ENCODE measurements at regions not wholly inside any gene's neighbourhood (a gene's known extent, or its start where the extent isn't known, plus 50 kb on each side); places are given as distances from the start of the nearest gene placed in this dataset.
"Not testable (repeated sequence)": the region's sequence is repeated elsewhere in the genome, so short reads cannot be mapped to it uniquely, and the experiment has no call there.

DNA sequence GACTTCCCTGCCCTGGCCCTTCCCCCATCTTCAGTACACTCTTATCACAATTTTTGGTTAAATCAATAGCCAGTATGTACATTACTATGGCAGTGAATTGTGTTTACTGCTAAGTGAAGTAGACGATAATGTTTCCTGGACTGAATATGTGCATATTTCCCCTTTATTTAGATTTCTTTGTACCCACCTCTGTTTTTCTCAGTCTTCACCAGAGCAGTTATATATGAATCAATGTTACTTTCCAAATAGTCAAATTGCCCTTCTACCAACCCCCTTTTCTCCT is 97.1 kb upstream of the HS6ST1 start:
- H3K79me2 ChIP-seq (ENCODE audit: low read depth), result no peaks in the 10 kb centered on the region
- no peaks in the 10 kb centered on the region for H3F3A ChIP-seq (ENCODE audit: insufficient read depth, low read depth)
- no peaks in the 10 kb centered on the region; the same call in 1 of the 2 replicates for H3K9me3 ChIP-seq (ENCODE audit: insufficient read depth, low read depth)
- H3K4me1 ChIP-seq (replicated peaks; ENCODE audit: insufficient read depth), result 0 out of 2 replicates have a peak, but pooled peaks cover 6% of the 10 kb centered on the region
- BruUV-seq (replicated peaks), result no TSS peak
- H2AFZ ChIP-seq, result no peak overlapping the region; the same call in 1 of the 2 replicates
- H4K20me1 ChIP-seq (ENCODE audit: insufficient read depth), result no peaks in the 10 kb centered on the region
- no peak for DNase-seq
- no peaks in the 10 kb centered on the region for H3K27me3 ChIP-seq (ENCODE audit: insufficient read depth, low read depth)
- ChIA-PET CTCF (no interaction called here), POLR2A (ENCODE audit: unreplicated experiment) (no interaction called here)
- intact Hi-C loops (cut with micrococcal nuclease; ENCODE audit: unreplicated experiment), result no loop called here
- no peak overlapping the region for H3K4me2 ChIP-seq
- H3K36me3 ChIP-seq (ENCODE audit: low read depth), result no peaks in the 10 kb centered on the region
- no peak overlapping the region for H3K4me3 ChIP-seq
- no peaks in the 10 kb centered on the region for H3K9me2 ChIP-seq (ENCODE audit: insufficient read depth)
- TF ChIP-seq, protein P1, sequence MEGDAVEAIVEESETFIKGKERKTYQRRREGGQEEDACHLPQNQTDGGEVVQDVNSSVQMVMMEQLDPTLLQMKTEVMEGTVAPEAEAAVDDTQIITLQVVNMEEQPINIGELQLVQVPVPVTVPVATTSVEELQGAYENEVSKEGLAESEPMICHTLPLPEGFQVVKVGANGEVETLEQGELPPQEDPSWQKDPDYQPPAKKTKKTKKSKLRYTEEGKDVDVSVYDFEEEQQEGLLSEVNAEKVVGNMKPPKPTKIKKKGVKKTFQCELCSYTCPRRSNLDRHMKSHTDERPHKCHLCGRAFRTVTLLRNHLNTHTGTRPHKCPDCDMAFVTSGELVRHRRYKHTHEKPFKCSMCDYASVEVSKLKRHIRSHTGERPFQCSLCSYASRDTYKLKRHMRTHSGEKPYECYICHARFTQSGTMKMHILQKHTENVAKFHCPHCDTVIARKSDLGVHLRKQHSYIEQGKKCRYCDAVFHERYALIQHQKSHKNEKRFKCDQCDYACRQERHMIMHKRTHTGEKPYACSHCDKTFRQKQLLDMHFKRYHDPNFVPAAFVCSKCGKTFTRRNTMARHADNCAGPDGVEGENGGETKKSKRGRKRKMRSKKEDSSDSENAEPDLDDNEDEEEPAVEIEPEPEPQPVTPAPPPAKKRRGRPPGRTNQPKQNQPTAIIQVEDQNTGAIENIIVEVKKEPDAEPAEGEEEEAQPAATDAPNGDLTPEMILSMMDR (conservative IDR thresholded peaks at IDR 0.05), result no peak
- TF ChIP-seq EZH2 (IDR thresholded peaks at IDR 0.05; ENCODE audit: low read depth), result no peak
- no peak overlapping the region for H3K27ac ChIP-seq

DNA sequence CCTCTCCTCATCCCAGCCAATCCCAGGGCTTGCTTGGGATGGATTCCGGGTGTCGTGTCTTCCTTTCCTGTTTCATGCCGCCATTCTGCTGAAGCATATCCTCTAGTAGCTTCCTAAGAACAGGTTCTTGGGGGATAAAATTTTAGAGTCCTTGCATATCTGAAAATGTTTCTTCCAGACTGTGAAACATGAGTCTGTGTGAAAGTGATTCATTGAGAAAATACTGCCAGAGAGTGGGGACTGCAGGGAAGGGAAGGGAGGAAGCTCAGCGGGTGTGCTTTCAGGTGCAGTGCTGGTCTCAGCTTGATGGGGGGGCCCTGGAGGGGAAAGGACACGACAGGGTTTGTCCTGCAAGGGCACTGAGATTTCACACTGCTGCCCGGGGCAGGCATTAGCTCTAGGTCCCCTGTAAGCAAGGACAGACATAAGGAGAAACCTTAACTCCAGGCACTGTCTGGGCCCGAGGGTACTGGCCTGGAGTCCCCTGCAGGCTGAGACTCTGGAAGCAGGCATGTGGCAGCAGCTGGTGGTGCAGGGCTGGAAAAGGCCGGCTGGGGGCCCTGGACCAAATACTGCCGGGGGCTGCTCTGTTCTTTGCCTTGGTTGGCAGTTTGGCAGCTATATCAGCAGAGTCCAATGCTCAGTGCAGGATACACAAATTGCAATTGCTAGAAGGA is 97.6 kb upstream of the HS6ST1 start:
- H3K4me1 ChIP-seq (replicated peaks; ENCODE audit: insufficient read depth), result peaks cover 6% of the 10 kb centered on the region; the same call in 1 of the 2 replicates
- no peaks in the 10 kb centered on the region for H3K27me3 ChIP-seq (ENCODE audit: insufficient read depth, low read depth)
- H3K79me2 ChIP-seq (ENCODE audit: low read depth), result no peaks in the 10 kb centered on the region
- POLR2A ChIA-PET (ENCODE audit: unreplicated experiment), result no interaction called here
- no TSS peak for BruUV-seq (replicated peaks)
- H3K4me3 ChIP-seq, result no peak overlapping the region
- H3K9me3 ChIP-seq (ENCODE audit: insufficient read depth, low read depth), result no peaks in the 10 kb centered on the region; the same call in 1 of the 2 replicates
- H3K36me3 ChIP-seq (ENCODE audit: low read depth), result no peaks in the 10 kb centered on the region
- no peak for DNase-seq
- TF ChIP-seq EZH2 (IDR thresholded peaks at IDR 0.05; ENCODE audit: low read depth), result no peak
- intact Hi-C loops (cut with micrococcal nuclease; ENCODE audit: unreplicated experiment), result no loop called here
- H3K4me2 ChIP-seq, result no peak overlapping the region
- H3K27ac ChIP-seq, result no peak overlapping the region
- CTCF ChIA-PET, result no interaction called here
- no peaks in the 10 kb centered on the region for H3K9me2 ChIP-seq (ENCODE audit: insufficient read depth)
- no peak overlapping the region for H2AFZ ChIP-seq
- H3F3A ChIP-seq (ENCODE audit: insufficient read depth, low read depth), result 0 out of 2 replicates have a peak, but pooled peaks cover under 1% of the 10 kb centered on the region
- H4K20me1 ChIP-seq (ENCODE audit: insufficient read depth), result no peaks in the 10 kb centered on the region

DNA sequence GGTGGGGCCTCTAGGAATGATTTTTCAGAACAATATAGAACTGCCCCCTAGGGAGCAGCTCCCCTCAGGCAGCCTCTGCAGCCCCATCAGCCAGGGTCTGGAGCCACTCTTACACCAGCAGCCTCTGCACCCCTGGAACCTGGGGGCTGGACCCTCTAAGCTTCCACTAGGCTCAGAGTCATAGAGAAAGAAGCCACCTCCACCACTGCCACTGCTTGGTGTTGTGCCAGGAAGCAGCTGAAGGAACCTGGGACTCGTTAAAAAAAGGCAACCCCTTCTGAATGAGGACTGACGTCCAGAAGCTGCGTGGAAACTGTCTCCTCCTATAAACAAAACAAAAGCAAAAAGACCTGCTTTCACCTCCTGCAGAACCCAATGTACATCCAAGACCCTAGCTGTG is 98.1 kb upstream of the HS6ST1 start:
- POLR2A ChIA-PET (ENCODE audit: unreplicated experiment), result no interaction called here
- no TSS peak for BruUV-seq (replicated peaks)

DNA sequence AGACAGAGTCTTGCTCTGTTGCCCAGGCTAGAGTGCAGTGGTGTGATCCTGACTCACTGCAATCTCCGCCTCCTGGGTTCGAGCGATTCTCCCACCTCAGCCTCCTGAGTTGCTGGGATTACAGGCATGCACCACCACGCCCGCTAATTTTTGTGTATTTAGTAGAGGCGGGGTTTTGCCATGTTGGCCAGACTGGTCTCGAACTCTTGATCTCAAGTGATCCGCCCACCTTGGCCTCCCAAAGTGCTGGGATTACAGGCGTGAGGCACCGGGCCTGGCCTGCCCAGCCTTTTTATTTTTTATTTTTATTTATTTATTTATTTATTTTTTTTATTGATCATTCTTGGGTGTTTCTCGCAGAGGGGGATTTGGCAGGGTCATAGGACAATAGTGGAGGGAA is 98.6 kb upstream of the HS6ST1 start:
- intact Hi-C loops (cut with micrococcal nuclease; ENCODE audit: unreplicated experiment); H3K27me3 ChIP-seq (ENCODE audit: insufficient read depth, low read depth); POLR2A ChIA-PET (ENCODE audit: unreplicated experiment); H3K4me2 ChIP-seq; H2AFZ ChIP-seq; H3K27ac ChIP-seq; DNase-seq; CTCF ChIA-PET; H3K4me3 ChIP-seq; BruUV-seq (replicated peaks); H4K20me1 ChIP-seq (ENCODE audit: insufficient read depth); H3K79me2 ChIP-seq (ENCODE audit: low read depth); H3K36me3 ChIP-seq (ENCODE audit: low read depth); H3K9me3 ChIP-seq (ENCODE audit: insufficient read depth, low read depth); H3K9me2 ChIP-seq (ENCODE audit: insufficient read depth): not testable (repeated sequence)
- Histone ChIP-seq H3K4me1 (replicated peaks; ENCODE audit: insufficient read depth) (peaks cover 17% of the 10 kb centered on the region), H3F3A (ENCODE audit: insufficient read depth, low read depth) (peaks cover 10% of the 10 kb centered on the region; the same call in 1 of the 2 replicates)

More for the DNA sequence above, 98.1 kb upstream of the HS6ST1 start:
- CTCF ChIA-PET, result no interaction called here
- H3K27ac ChIP-seq, result no peak overlapping the region
- no peak overlapping the region for H3K4me2 ChIP-seq
- no peak for DNase-seq
- no peak overlapping the region for H3K4me3 ChIP-seq
- no peaks in the 10 kb centered on the region for H3K27me3 ChIP-seq (ENCODE audit: insufficient read depth, low read depth)
- no peaks in the 10 kb centered on the region for H3K36me3 ChIP-seq (ENCODE audit: low read depth)
- no peaks in the 10 kb centered on the region for H3K79me2 ChIP-seq (ENCODE audit: low read depth)
- peaks cover 6% of the 10 kb centered on the region; the same call in 1 of the 2 replicates for H3F3A ChIP-seq (ENCODE audit: insufficient read depth, low read depth)
- H3K4me1 ChIP-seq (replicated peaks; ENCODE audit: insufficient read depth), result peaks cover 12% of the 10 kb centered on the region
- no peaks in the 10 kb centered on the region; the same call in 1 of the 2 replicates for H3K9me3 ChIP-seq (ENCODE audit: insufficient read depth, low read depth)
- intact Hi-C loops (cut with micrococcal nuclease; ENCODE audit: unreplicated experiment), result no loop called here
- no peaks in the 10 kb centered on the region for H4K20me1 ChIP-seq (ENCODE audit: insufficient read depth)
- TF ChIP-seq, protein P1 (conservative IDR thresholded peaks at IDR 0.05), result no peak
- no peak for TF ChIP-seq EZH2 (IDR thresholded peaks at IDR 0.05; ENCODE audit: low read depth)
- no peak overlapping the region for H2AFZ ChIP-seq
- no peaks in the 10 kb centered on the region for H3K9me2 ChIP-seq (ENCODE audit: insufficient read depth)
